B cell (primary cell): ENCODE measurements at regions not wholly inside any gene's neighbourhood (a gene's known extent, or its start where the extent isn't known, plus 50 kb on each side); places are given as distances from the start of the nearest gene placed in this dataset.
A peak's percentile ranks its signal among the peaks of the same experiment; 100 is the strongest.

ENCODE experiments used
- ATAC-seq: fragments of 200-7000 bp; cut with Tn5 transposase; one replicate; pipeline ENCODE4 v1.10.0; 2021; ENCODE audit warnings: low read depth, mild to moderate bottlenecking, moderate number of reproducible peaks, moderate library complexity
- CTCF ChIA-PET: fragments of 350-600 bp; sonication (Branson Sonifier 250); formaldehyde crosslinking; loops from one replicate; lab custom pipeline; 2021; ENCODE audit warnings: antibody characterized with exemption, inconsistent platforms; lab: Charles Lee
- POLR2A ChIA-PET: fragments of 350-600 bp; sonication (Branson Sonifier 250); formaldehyde crosslinking; loops from one replicate; lab custom pipeline; 2021; ENCODE audit warnings: antibody characterized with exemption; lab: Charles Lee
- DNase-seq: peaks from one replicate; pipeline ENCODE4 v3.0.0; 2013
- H2AFZ ChIP-seq: 2 replicates; pipeline ENCODE4 v1.6.1; 2012; ENCODE audit warnings: mild to moderate bottlenecking, low read depth, low read length; ENCODE audit not compliant: insufficient read depth, poor library complexity, severe bottlenecking
- H3K27ac ChIP-seq, 2 donors: 1 replicate in 1 of 2; 2 replicates in 1 of 2; pipeline ENCODE4 v1.5.1; 2012 to 2013; ENCODE audit warnings: low read length in 2 of 2, mild to moderate bottlenecking in 2 of 2, moderate library complexity in 1 of 2
- H3K27me3 ChIP-seq, 4 experiments: fragments of 200-600 bp in 1 of 4; sonication (generic) in 1 of 4; replicated peaks in 1 of 4; 1 replicate in 2 of 4; 2 replicates in 2 of 4; pipeline versions ENCODE4 v1.6.1 to v1.7.0; 2013 to 2016; ENCODE audit warnings: low read length in 3 of 4, mild to moderate bottlenecking in 2 of 4, mixed read lengths in 1 of 4, moderate library complexity in 1 of 4; ENCODE audit not compliant: insufficient read depth in 4 of 4, control insufficient read depth in 3 of 4; ENCODE audit errors: control extremely low read depth in 1 of 4
- H3K36me3 ChIP-seq, 2 experiments: replicated peaks in 1 of 2; 1 replicate in 1 of 2; 2 replicates in 1 of 2; pipeline versions ENCODE4 v1.6.1 to v1.7.1; 2013; ENCODE audit warnings: low read length in 1 of 2; ENCODE audit not compliant: insufficient read depth in 2 of 2, control insufficient read depth in 1 of 2; ENCODE audit errors: control extremely low read depth in 1 of 2, extremely low read depth in 1 of 2
- H3K4me1 ChIP-seq, 2 donors: fragments of 200-600 bp in 1 of 2; sonication (generic) in 1 of 2; 1 replicate in 1 of 2; 2 replicates in 1 of 2; pipeline versions ENCODE4 v1.5.1 to v1.6.1; 2013 to 2017; ENCODE audit warnings: low read length in 2 of 2; ENCODE audit not compliant: control insufficient read depth in 2 of 2, insufficient read depth in 2 of 2
- H3K4me2 ChIP-seq: replicated peaks from 2 replicates; pipeline ENCODE3; 2012; ENCODE audit warnings: mild to moderate bottlenecking, low read depth, low read length; ENCODE audit not compliant: poor library complexity, severe bottlenecking
- H3K4me3 ChIP-seq, 5 experiments: fragments of 200-600 bp in 1 of 5; sonication (generic) in 1 of 5; 1 replicate in 3 of 5; 2 replicates in 2 of 5; pipeline versions ENCODE4 v1.5.1 to v1.7.0; 2011 to 2016; ENCODE audit warnings: low read length in 4 of 5, mild to moderate bottlenecking in 4 of 5, low read depth in 2 of 5, control low read depth in 1 of 5, moderate library complexity in 1 of 5; ENCODE audit not compliant: insufficient read depth in 1 of 5; ENCODE audit errors: control extremely low read depth in 1 of 5, extremely low read depth in 1 of 5
- H3K79me2 ChIP-seq: fragments of 200-600 bp; sonication (generic); one replicate; pipeline ENCODE4 v1.6.0; 2016; ENCODE audit warnings: low read length; ENCODE audit not compliant: control insufficient read depth, insufficient read depth
- H3K9ac ChIP-seq: fragments of 200-600 bp; sonication (generic); 2 replicates; pipeline ENCODE4 v1.6.1; 2017; ENCODE audit warnings: mild to moderate bottlenecking, low read length, moderate library complexity
- H3K9me3 ChIP-seq, 3 donors: one replicate each; pipeline versions ENCODE4 v1.6.1 to v1.7.1; 2013; ENCODE audit warnings: low read length in 2 of 3; ENCODE audit not compliant: control insufficient read depth in 2 of 3, insufficient read depth in 1 of 3; ENCODE audit errors: control extremely low read depth in 1 of 3
- H4K20me1 ChIP-seq: 2 replicates; pipeline ENCODE4 v1.6.0; 2012; ENCODE audit warnings: mild to moderate bottlenecking, low read length; ENCODE audit not compliant: insufficient read depth, control insufficient read depth, poor library complexity, severe bottlenecking
- H3K27ac Mint-ChIP-seq: one replicate; pipeline ENCODE4 v1.8.0; 2021; ENCODE audit warnings: mixed read lengths
- H3K27me3 Mint-ChIP-seq: one replicate; pipeline ENCODE4 v1.8.0; 2021; ENCODE audit warnings: mixed read lengths
- H3K4me1 Mint-ChIP-seq: one replicate; pipeline ENCODE4 v1.8.0; 2021; ENCODE audit warnings: mixed read lengths
- H3K4me3 Mint-ChIP-seq: one replicate; pipeline ENCODE4 v1.8.0; 2021; ENCODE audit warnings: mixed read lengths
- H3K9me3 Mint-ChIP-seq: one replicate; pipeline ENCODE4 v1.8.0; 2022; ENCODE audit warnings: mixed read lengths; ENCODE audit not compliant: insufficient read depth
- CTCF ChIP-seq: fragments of 200-600 bp; IDR thresholded peaks from one replicate; pipeline ENCODE4 v1.8.0; 2022; ENCODE audit warnings: antibody characterized with exemption, mild to moderate bottlenecking
- EZH2 ChIP-seq: IDR thresholded peaks from 2 replicates; pipeline ENCODE4 v1.6.1; 2012; ENCODE audit warnings: borderline replicate concordance, low read depth, mild to moderate bottlenecking, moderate library complexity, low read length; ENCODE audit not compliant: insufficient read depth, poor library complexity, severe bottlenecking
- WGBS: methylation state at CpG from one replicate; pipeline ENCODE4 v1.1.5; 2013; ENCODE audit warnings: missing lambda C conversion rate; ENCODE audit not compliant: insufficient coverage; 5-methylcytosine and 5-hydroxymethylcytosine counted together
- intact Hi-C: fragments of 100-400 bp; cut with micrococcal nuclease; formaldehyde crosslinking; loops from one replicate; pipeline ENCODE4 v1.10.0; 2022

GRCh38 chr14:81989211-81989610 lies 455.6 kb upstream of the SEL1L start:
- Histone ChIP-seq H3K79me2 (no peaks in the 10 kb centered on the region), H3K36me3 (no peaks in the 10 kb centered on the region), H2AFZ (no peak overlapping the region), H3K4me1 (no peaks in the 10 kb centered on the region), H3K9me3 (peaks cover 0 to under 1% (median 0%) of the 10 kb centered on the region in 3 donors), H3K4me3 (no peak overlapping the region), H3K9ac (no peak overlapping the region), H3K4me2 (no peak overlapping the region), H4K20me1 (no peaks in the 10 kb centered on the region), H3K27ac (no peak overlapping the region), H3K27me3 (no peaks in the 10 kb centered on the region)
- intact Hi-C loops, result no loop called here
- H3K27ac Mint-ChIP-seq, result no peak overlapping the region
- no peak for TF ChIP-seq EZH2
- TF ChIP-seq CTCF, result no peak
- ChIA-PET CTCF (interaction anchor here (1.6 kb wide), 1 partner anchor 14 kb away, joined by 3 read pairs; no protein-coding TSS in a partner anchor), POLR2A (no interaction called here)
- no peaks in the 10 kb centered on the region for H3K27me3 Mint-ChIP-seq
- no peaks in the 10 kb centered on the region for H3K4me1 Mint-ChIP-seq
- DNase-seq (no peak), ATAC-seq (no peak)
- H3K4me3 Mint-ChIP-seq, result no peak overlapping the region
- H3K9me3 Mint-ChIP-seq, result no peaks in the 10 kb centered on the region
- no CpG with 5 or more reads among the region's 3 CpGs for WGBS

GRCh38 chr14:81990312-81990761 lies 456.7 kb upstream of the SEL1L start:
- Histone ChIP-seq H3K79me2 (no peaks in the 10 kb centered on the region), H3K4me1 (no peaks in the 10 kb centered on the region), H3K4me2 (no peak overlapping the region), H3K36me3 (no peaks in the 10 kb centered on the region), H2AFZ (no peak overlapping the region), H3K27me3 (no peaks in the 10 kb centered on the region), H4K20me1 (no peaks in the 10 kb centered on the region), H3K4me3 (no peak overlapping the region), H3K27ac (no peak overlapping the region), H3K9me3 (peaks cover 0 to 2% (median 0%) of the 10 kb centered on the region in 3 donors), H3K9ac (no peak overlapping the region)
- no peaks in the 10 kb centered on the region for H3K27me3 Mint-ChIP-seq
- no peaks in the 10 kb centered on the region for H3K9me3 Mint-ChIP-seq
- DNase-seq, result peak; percentile 36
- no peak for ATAC-seq
- no peaks in the 10 kb centered on the region for H3K4me1 Mint-ChIP-seq
- TF ChIP-seq EZH2 (no peak), CTCF (peak; percentile 90)
- CTCF ChIA-PET, result interaction anchor here (1.0 to 2.2 kb wide), 9 partner anchors 8 to 35 kb away, joined by 3 to 6 read pairs (median 4); no protein-coding TSS in a partner anchor
- H3K27ac Mint-ChIP-seq, result no peak overlapping the region
- POLR2A ChIA-PET, result no interaction called here
- WGBS, result 67% methylated on average over 2 of the region's 7 CpGs
- H3K4me3 Mint-ChIP-seq, result no peak overlapping the region
- intact Hi-C loops, result no loop called here
